CMK (cell line): ENCODE measurements at regions not wholly inside any gene's neighbourhood (a gene's known extent, or its start where the extent isn't known, plus 50 kb on each side); places are given as distances from the start of the nearest gene placed in this dataset.
"Not testable (repeated sequence)": the region's sequence is repeated elsewhere in the genome, so short reads cannot be mapped to it uniquely, and the experiment has no call there.

ENCODE experiments used
- DNase-seq: peaks from one replicate; pipeline ENCODE4 v3.0.0-alpha.2; 2010; ENCODE audit warnings: low read depth

DNA sequence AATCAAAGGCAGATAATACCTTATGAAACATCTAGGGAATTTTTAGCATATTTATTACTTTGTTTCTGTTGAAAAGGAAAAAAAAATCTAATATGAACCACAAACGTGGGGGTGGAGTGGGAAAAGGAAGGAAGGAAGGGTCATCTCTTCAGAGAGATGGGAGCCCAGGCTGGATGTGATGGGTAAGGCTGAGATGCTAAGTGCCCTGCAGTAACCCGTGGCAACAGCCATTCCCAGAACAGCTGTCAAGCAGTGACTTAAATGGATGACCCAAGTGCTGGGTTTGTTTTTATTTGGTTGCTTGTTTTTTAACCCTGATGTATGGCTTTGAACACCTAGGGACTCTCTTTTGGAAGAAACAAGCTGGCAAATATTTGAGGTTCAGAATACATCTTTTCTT is 50.7 kb upstream of the KLF7 start:
- DNase-seq: no peak

DNA sequence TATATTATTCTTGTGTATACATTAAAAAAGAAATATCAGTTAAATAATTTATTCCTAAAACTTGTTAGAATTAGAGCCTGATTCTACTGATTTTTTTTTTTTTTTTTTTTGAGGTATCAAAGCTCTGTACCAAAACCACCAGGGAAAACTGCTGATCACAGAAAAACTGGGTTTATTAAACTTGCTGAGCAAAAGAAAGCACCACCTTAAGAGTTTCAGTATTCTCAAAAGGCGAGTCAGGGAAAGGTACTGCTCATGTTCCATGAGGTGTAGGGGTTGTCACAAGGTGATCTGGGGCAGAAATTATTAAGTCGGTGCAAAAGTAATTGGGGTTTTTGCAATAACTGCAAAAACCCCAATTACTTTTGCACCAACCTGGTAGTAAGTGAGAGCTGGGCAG is 51.7 kb upstream of the KLF7 start:
- no peak for DNase-seq

DNA sequence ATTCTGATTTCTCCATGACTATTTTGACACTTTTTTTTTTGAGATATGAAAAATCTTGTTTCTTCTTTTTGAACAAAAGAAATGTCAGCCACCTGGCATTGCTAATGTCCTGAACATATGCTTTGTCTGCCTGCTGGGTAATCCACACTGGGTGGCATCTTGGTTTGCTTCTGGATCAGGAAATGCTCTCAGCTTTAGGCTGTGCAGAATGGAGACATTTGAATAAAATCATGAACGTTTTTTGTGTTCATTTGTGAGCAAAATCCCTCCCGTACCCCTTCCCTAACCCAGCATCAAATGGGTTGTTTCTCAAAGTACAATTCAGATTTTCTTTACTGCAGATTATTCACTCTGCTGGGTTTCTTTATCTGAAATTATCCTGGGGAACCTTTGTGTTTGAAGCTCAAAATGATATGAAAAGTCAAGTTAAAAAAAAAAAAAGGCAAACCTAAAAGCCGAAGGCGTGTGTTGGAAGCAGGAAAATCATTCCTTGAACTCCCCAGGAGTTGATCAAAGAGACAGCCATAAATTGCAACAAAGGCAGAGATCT is 53.4 kb upstream of the KLF7 start:
- no peak for DNase-seq

DNA sequence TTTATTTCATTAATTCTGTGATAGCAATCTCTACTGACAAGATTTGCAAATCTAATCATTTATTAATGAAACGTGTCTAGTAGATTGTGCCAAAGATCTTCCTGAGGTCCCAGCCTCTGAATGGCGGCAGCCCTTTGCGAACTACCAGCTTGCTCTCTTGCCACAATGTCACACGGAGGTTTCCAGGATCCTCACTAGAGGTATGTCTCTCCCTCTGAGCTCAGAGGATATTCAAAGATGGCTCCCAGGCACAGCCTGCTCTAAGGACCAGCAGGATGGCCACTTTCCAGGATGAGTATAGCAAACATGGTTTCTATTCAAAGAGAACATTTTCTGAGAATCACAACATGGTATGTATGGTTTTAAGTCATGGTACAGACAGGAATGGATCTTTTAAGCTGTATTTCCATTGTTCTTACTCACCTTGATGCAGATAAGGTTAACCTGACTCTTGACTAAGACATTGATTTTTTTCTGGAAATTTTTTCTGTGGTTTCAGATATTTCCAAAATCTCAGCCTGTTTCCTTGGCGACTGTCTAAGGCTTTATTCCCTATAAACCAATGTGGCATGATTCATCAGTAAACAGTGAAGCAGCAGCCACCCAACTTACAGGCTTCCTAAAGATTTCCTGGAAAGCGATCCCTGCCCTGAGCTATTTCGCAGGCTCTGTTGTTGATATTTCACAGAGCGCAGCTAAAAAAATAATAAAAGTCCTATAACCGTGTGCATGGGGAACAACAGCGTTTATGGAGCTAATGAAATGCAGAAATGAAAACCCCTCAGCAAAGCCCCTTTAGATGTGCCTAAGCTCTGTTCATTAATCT is 54.1 kb upstream of the KLF7 start:
- DNase-seq: no peak

DNA sequence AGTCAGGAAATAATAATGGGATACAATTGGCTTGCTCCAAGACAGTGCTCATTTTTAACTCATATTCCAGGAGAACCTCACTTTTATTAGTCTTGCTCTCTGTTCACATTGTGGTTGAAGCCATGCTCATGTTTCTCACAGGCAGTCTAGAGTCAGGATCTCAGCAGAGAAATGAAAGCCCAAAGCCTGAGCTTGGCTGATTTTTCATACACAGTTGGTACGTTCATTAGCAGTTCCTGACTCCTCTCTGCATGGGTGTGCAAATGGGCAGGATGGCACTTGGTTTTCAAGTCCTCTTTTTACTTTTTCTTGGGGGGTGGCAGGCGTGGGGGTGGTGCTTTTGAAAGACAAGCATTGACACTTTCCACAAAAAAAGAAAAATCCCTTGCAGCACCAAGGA is 56.0 kb upstream of the KLF7 start:
- DNase-seq: no peak

DNA sequence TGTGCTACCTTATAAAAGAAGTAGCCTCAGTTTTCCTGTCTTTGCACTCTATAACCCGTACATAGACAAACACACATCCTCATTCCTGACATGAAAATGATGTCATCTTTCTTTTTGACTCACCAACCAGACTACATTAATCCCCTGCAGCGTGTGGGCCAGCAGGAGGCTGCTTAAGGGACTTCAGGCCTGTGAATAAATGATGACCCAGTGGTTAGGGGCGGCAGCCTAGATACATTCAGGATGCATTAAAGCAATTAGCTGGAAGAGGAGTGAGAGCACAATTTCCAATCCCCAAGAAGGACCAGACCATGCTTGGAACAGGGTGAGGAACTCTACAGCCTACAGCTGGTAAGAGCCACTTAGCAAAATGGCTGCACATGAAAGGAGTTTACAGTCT is 57.3 kb upstream of the KLF7 start:
- no peak for DNase-seq

DNA sequence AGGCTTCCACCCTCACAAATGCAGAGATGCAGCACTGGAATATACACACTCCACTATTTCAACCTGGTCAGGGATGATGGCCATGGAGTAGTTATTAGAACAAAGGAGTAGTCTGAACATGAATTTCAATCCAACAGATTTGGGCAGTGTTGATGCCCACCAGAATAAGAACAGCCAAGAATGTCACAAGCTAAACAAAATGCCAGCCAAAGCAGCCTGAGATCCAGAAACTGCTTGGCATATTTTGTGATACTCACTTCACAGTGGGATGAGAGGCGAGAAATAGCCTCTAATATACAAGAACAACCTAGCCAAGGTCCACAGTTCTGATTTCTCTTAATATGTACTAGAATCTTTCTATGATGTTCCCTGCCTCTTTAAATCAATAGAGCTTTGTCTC is 58.6 kb upstream of the KLF7 start:
- no peak for DNase-seq

DNA sequence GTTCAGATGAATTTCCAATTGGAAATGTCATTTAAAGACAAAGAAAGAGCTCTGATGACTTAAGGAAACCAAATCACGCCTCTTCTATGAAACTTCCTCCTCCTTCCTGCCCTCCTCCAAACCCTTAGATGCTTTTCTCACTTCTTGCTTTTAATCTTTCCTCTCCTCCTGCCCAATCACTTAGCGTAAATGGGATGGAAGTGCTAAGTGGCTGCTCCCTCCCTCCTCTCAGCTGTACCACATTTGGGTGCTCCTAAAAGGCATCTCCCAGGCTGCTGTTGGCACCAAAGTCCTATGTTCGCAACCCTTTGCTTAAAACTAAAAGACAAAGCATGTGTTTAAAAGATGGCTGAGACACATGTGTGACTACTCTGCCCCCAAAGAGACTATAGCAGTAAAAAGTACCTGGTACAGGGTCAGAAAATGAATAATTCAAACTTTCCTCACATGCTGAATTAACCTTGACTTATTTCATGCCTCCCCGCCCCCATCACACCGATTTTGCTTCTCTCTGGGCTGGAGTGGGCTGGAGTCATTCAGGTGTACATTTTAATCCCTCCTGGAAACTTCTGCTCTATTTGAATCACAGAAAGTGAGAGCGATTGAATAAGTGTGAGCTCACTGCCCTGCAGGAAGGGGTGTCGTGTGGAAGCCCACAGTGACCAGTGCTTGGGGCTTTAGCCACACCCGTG is 59.2 kb upstream of the KLF7 start:
- DNase-seq: no peak

DNA sequence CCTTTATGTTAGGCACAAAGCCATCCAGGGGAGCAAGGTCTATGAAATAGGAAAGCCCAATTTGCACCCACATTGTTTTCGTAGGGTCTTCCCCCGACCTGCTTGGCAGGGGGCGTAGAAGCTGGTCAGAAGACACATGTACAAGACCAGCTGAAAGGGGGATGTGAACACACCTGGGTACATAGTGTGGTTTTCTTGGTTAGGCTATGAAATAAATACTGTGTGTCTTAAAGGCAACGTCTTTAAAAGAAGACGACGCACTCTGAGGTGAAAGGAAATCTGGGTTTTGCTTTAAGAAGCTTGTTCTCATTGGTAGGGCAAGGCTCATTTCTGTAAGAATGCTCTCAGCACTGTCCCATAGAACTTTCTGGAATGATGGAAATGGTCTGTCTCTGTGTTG is 60.0 kb upstream of the KLF7 start:
- no peak for DNase-seq

DNA sequence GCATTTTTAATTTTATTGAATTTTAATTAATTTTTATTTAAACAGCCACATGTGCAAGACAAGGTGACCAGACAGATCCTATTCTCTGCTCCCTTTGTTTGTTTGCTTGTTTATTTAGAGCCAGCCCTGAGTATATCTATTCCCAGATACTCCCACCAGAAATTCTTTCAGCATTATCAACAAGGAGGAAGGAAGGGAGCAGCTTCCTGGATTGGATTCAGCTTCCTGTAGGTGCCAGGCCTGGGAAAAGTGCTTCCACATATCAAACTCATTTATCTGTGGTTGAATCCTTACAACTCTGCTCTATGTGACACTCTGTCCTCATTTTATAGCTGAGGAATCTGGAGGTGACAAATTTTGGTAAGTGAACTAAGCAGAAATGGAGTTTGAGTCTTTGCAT is 60.5 kb upstream of the KLF7 start:
- no peak for DNase-seq

DNA sequence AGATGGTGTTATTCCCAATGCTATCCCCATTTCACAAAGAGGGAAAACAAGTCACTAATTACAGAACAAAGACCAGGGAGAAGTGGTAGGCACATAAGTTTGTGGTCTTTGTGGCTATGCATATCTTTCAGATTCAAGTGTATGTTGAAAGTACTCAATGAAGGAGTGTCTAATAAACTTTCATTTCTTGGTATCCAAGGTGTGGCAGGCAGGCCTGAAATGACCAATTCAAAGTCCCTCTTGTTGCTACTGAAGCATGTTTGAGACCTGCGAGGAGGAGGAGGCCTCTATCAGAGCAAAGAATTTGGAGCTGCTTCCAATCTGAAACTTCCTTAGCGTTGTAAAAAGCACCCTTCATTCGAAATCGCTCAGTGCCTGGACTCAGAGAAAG is 60.9 kb upstream of the KLF7 start:
- DNase-seq: no peak

DNA sequence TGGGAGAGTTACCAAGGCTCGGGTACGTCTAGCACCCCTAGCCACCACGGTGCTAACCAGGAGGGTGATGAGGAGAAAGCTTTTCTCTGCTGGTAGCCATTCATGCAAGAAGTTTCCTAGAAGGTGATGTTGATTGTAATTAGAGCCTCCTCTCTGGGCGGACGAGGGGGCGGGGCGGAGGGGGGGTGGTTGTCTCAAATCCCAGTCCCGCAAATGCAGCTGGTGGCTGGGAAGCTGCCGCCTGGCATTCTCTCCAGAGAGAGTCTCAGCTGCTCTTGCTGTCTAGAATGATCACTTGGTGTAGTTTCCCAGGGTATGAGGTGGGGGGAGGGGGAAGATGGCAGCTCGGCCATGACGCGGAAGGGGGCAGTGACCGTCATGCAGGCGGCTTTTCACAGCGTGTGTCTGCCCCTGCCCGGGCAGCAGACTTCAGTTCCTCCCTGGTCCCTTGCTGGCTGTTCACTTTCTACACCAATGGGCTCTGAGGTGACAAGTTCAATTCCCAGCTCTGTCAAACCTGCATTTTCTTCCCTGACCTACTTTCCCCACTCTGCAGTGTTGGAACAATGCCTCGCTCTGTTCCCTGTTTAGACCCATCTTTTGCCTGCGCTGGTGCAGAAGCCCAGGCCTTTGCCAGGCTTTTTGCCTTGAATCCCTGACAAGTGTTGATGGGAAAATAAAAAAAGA is 61.5 kb upstream of the KLF7 start:
- no peak for DNase-seq

DNA sequence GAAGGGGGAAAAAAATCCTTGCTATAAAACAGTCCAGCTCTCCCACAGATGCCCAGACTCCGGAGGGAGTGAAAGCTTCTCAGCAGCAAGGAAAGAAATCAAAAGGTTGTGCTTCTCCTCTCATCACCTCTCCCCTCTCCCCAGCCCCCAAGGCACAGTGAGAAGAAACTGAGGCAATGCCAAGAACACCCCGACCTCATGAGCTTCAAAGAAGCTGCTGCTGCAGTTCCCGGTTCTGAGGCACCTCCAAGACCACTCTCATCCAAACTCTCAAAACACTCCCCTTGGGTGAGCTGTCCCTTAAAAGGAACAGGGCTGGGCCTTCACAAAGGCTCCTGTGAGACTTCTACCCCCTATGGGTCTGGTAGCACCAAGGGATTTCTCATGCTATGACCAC is 62.0 kb upstream of the KLF7 start:
- DNase-seq: no peak

DNA sequence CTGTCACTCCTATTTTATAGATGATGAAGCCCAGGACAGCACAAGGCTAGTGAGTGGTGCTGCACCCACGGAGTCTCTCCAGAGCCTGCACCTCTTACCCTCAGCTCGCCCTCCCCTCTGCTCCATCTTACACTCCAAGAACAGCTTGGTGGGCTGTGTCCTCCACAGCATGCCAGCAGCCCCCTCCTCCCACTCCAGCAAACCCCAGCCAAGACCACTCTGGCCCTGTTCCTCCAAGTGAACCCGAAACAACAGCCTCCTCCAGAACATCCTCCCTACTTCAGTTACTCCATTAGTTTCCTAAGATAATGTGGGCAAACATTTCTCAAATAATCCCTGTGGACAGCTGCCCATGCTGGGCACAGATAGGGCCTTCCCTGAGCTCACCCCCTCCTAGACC is 62.7 kb upstream of the KLF7 start:
- DNase-seq: no peak

DNA sequence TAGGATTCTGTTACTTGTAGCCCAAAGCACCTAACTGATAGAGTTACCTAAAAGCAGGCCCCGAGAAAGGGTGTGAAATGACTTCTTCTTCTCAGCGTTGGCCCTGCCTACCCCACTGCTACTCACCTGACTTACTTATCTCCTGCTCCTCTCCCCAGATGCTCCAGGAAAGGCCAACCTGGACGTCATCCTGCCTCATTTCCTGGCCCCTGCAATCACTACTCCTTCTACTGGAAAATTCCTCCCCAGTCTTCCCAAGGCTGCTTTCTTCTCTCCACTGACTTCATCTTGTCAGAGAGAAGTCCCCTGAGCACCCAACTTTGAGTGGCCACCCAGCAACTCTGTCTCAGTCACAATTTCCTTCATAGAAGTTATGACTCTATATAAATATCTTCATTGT is 63.4 kb upstream of the KLF7 start:
- no peak for DNase-seq

DNA sequence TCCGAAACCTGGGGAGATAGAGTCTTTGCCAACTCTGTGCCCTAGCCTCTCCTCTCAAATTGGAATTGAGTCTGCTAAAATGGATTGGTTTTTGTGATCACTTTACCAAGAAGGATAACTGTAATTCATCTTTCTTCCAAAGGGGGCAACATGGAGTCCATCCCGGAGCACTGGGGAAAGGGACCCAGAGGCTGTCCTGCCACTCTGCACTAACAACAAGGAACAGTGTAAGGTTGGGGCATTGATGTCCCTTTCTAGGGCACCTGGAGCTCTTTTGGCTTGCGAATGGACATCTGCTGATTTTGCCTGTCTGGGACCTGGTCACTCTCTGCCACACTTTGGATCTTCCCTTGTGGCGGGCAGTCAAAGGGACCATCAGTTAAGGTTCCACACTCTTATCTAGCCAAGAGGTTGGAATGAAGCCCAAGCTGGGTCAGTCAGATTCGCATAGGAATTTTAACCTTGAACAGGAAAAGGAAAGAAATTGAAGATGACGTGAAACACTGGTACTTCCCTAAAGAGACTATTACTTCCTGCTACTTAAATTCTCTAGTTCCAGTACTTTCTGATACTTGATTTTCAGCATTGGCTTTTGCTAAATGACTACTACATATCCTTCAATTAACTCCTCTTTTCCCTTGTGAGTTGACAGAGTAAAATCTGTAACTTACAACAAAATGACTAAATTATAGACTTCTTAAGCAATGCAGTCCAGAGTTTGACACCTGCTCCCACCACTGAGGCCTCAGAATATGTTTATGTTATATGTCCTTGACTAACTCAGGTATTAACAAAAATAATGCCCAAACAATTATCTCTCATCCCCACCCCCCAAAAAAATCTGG is 64.7 kb upstream of the KLF7 start:
- DNase-seq: no peak

DNA sequence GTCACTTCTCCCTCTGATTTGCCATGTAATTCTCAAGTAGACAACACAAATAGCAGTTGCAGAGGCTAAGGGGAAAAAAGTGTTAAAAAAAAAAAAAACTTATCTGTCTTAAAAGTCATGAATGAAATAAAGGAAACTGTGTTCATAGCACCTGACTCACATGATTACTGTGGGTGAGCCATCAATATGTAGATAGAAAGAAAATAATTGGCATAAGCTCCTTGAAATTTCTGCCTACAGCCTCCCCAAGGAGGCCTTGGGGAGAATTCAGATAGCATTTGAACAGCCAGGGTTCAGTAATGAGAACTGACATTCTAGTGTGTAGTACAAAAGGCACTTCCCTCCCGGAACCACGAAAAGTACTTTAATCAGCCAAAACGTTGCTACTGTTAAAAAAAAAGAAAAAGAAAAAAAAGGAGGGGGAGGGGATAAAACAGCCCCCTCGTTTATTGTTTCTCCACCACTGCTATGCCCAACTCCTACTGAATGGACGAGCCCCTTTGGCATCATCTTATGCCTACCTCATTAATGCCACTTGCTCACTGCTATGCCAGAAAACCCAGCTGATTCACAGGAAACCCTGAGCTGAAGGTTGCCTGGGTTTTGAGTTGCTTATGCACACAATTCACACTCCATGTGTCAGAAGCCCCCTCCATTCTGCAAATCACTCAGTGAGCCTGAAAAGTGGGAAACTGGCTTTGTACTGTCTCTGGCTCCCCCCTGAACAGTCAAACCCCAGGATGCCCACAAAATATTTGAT is 65.5 kb upstream of the KLF7 start:
- no peak for DNase-seq

DNA sequence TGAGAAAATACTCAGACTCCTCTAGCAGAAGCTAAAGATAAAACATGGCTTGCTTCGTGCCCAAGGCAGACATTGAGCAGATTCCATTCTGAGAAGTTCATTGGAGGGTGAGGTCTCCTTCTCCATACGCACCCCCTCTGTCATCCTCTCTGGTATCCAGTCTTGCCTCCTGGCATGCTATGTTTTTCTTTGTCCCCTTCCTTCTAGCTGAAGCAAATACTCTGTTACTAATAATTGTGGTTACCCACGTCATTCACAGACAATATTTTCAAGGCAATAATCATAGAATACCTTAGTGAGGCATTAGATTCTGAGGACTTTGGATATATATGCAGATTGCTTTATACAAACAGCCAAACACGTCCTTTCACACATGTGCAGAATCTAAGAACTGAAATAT is 66.2 kb upstream of the KLF7 start:
- DNase-seq: no peak

DNA sequence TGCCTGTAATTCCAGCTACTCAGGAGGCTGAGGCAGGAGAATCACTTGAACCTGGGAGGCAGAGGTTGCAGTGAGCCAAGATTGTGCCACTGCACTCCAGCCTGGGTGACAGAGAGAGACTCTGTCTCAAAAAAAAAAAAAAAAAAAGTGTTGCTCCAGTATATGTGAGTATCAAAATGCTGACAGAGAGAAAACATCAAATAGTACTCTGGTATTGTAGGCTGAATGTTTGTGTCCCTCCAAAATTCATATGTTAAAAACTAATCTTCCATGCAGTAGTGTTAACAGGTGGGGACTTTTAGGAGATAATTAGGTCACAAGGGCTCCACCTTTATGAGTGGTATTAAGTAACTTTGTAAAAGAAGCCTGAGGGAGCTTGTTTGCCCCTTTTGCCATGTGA is 67.4 kb upstream of the KLF7 start:
- DNase-seq: not testable (repeated sequence)

DNA sequence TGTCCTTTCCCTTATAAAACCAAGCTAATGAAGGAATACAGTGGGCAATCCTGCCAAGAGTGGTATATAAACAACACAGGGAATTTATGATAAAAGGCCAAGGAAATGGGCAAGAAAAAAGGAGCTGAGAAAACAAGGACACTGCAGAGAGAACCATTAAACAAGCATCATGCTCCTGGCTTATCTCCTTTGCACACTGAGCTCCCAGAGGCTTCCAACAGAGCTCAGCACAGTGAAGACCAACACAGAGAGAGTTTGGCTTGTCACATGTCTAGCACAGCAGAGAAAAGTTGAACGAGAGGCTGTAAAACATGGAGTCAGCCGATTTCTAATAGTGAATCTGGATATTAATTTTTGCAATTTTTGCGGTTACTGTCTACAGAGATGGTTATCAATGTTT is 68.0 kb upstream of the KLF7 start:
- no peak for DNase-seq

DNA sequence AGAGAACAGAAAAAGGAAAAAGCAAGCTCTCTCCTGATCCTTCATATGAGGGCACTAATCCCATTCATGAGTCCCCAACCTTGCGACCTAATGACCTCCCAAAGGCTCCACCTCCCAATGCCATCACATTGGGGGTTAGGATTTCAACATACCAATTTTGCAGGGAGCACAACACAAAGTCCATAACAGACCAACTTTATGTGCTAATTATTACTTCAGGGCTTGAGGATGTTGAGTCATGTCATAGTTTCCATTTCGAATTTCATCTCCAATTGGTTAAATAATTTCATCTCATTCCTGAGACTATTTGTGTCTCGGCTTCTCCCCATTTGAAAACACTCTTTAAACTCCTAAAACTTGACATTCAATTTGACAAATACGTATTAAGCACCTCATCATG is 69.9 kb upstream of the KLF7 start:
- DNase-seq: no peak
